Smooth muscle cell (in vitro differentiated cells): ENCODE measurements at regions not wholly inside any gene's neighbourhood (a gene's known extent, or its start where the extent isn't known, plus 50 kb on each side); places are given as distances from the start of the nearest gene placed in this dataset.

Experiments
- DNase-seq: peaks from one replicate; lab custom pipeline; 2025; ENCODE audit not compliant: unreplicated experiment; lab: John Stamatoyannopoulos, UW
- H2AFZ ChIP-seq: fragments of 200-600 bp; sonication (generic); 2 replicates; pipeline ENCODE4 v1.6.0; 2016; ENCODE audit warnings: antibody characterized with exemption, low read depth, mild to moderate bottlenecking
- H3F3A ChIP-seq: fragments of 200-600 bp; sonication (generic); 2 replicates; pipeline ENCODE4 v1.6.0; 2017; ENCODE audit warnings: antibody characterized with exemption, low read depth
- H3K27ac ChIP-seq: fragments of 200-600 bp; sonication (generic); 2 replicates; pipeline ENCODE4 v1.5.1; 2016; ENCODE audit warnings: low read depth, mild to moderate bottlenecking
- H3K27me3 ChIP-seq: fragments of 200-600 bp; sonication (generic); 2 replicates; pipeline ENCODE4 v1.6.1; 2016; ENCODE audit warnings: low read depth, mild to moderate bottlenecking
- H3K36me3 ChIP-seq: fragments of 200-600 bp; sonication (generic); 2 replicates; pipeline ENCODE4 v1.5.1; 2016; ENCODE audit warnings: low read depth
- H3K4me1 ChIP-seq: fragments of 200-600 bp; sonication (generic); 2 replicates; pipeline ENCODE4 v1.5.1; 2016; ENCODE audit warnings: low read depth
- H3K4me2 ChIP-seq: fragments of 200-600 bp; sonication (generic); 2 replicates; pipeline ENCODE4 v1.6.0; 2016; ENCODE audit warnings: mild to moderate bottlenecking
- H3K4me3 ChIP-seq: fragments of 200-600 bp; sonication (generic); 2 replicates; pipeline ENCODE4 v1.5.1; 2016; ENCODE audit warnings: mild to moderate bottlenecking
- H3K79me2 ChIP-seq: fragments of 200-600 bp; sonication (generic); 2 replicates; pipeline ENCODE4 v1.6.0; 2016; ENCODE audit warnings: low read depth, mild to moderate bottlenecking
- H3K9ac ChIP-seq: fragments of 200-600 bp; sonication (generic); 2 replicates; pipeline ENCODE4 v1.6.0; 2016; ENCODE audit warnings: low read depth
- H3K9me3 ChIP-seq: fragments of 200-600 bp; sonication (generic); replicated peaks from 2 replicates; pipeline ENCODE4 v1.5.1; 2016; ENCODE audit warnings: low read depth
- H4K20me1 ChIP-seq: fragments of 200-600 bp; sonication (generic); 2 replicates; pipeline ENCODE4 v1.6.0; 2016; ENCODE audit warnings: low read depth
- WGBS: methylation state at CpG from one replicate; pipeline ENCODE4 v1.1.7; 2016; ENCODE audit warnings: low lambda C conversion rate; 5-methylcytosine and 5-hydroxymethylcytosine counted together
- TF ChIP-seq, protein P1 (sequence below): fragments of 200-600 bp; sonication (generic); IDR thresholded peaks from 2 replicates; pipeline ENCODE4 v1.5.1; 2017; ENCODE audit warnings: borderline replicate concordance, mild to moderate bottlenecking, antibody characterized with exemption; ENCODE audit not compliant: insufficient read depth, poor library complexity, severe bottlenecking

DNA sequence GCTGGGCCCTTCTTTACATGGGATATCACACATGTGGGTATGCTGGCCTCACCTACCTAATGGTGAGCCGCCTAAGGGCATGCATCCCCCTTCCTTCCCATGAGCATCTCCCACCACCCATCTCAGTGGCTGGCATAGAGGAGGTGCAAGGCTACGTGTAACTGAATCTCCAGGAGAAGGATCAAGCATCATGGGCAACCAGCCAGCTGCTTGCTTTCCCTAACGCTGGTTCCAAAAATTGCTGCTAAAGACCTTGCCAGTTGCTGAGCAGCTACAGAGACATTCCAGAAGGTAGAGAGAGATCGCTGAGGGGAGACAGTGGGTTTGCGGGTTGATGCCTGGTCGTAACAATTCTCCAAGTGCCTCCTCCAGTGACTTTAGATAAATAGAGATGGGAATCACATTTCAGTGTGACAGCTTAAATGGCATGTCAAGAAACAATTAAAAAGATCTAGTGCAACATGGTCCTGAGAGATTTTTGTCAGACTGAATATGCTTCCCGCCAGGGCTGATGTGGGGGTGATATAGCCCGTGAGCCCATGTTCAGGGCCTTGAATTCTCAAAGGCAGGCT, 378.4 kb upstream of the CDH5 start:
- DNase-seq = no peak
- H2AFZ ChIP-seq = no peak overlapping the region
- no peak overlapping the region for H3K27ac ChIP-seq
- H3K4me2 ChIP-seq = no peak overlapping the region
- no peak overlapping the region for H3K9ac ChIP-seq
- no peaks in the 10 kb centered on the region for H4K20me1 ChIP-seq
- no peaks in the 10 kb centered on the region for H3K36me3 ChIP-seq
- no peaks in the 10 kb centered on the region for H3K4me1 ChIP-seq
- TF ChIP-seq, protein P1, sequence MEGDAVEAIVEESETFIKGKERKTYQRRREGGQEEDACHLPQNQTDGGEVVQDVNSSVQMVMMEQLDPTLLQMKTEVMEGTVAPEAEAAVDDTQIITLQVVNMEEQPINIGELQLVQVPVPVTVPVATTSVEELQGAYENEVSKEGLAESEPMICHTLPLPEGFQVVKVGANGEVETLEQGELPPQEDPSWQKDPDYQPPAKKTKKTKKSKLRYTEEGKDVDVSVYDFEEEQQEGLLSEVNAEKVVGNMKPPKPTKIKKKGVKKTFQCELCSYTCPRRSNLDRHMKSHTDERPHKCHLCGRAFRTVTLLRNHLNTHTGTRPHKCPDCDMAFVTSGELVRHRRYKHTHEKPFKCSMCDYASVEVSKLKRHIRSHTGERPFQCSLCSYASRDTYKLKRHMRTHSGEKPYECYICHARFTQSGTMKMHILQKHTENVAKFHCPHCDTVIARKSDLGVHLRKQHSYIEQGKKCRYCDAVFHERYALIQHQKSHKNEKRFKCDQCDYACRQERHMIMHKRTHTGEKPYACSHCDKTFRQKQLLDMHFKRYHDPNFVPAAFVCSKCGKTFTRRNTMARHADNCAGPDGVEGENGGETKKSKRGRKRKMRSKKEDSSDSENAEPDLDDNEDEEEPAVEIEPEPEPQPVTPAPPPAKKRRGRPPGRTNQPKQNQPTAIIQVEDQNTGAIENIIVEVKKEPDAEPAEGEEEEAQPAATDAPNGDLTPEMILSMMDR = no peak
- WGBS = 89% methylated on average over 8 of the region's 8 CpGs
- no peaks in the 10 kb centered on the region for H3K9me3 ChIP-seq
- no peak overlapping the region for H3K4me3 ChIP-seq
- H3K79me2 ChIP-seq = no peaks in the 10 kb centered on the region
- H3K27me3 ChIP-seq = no peaks in the 10 kb centered on the region
- H3F3A ChIP-seq = no peaks in the 10 kb centered on the region

DNA sequence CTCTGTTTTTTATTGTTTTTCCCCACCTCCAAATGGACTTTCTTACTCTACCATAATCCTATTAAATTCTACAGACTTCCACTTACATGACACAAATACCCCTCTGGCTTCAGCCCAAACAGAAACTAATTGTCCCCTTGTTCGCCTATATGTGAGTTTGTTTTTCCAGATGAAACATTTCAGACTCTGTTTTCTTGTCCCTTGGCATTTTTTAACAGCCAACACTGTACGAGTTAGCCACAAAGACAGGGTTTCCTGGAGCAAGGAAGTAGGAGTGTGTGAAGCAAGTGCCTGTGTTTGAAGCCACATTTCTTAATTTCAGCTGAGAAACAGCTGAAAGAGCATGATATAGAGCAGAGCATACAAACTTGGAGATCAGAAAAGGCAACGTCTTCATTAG, 382.2 kb upstream of the CDH5 start:
- no peak overlapping the region for H3K4me3 ChIP-seq
- TF ChIP-seq, protein P1 = no peak
- H3K9me3 ChIP-seq = no peaks in the 10 kb centered on the region
- H2AFZ ChIP-seq = no peak overlapping the region
- no peak for DNase-seq
- no peaks in the 10 kb centered on the region for H4K20me1 ChIP-seq
- no peaks in the 10 kb centered on the region for H3K4me1 ChIP-seq
- no peaks in the 10 kb centered on the region for H3K27me3 ChIP-seq
- no peak overlapping the region for H3K9ac ChIP-seq
- no peaks in the 10 kb centered on the region for H3K36me3 ChIP-seq
- H3K4me2 ChIP-seq = no peak overlapping the region
- WGBS = 38% methylated on average over 3 of the region's 3 CpGs
- H3F3A ChIP-seq = no peaks in the 10 kb centered on the region
- no peak overlapping the region for H3K27ac ChIP-seq
- no peaks in the 10 kb centered on the region for H3K79me2 ChIP-seq

DNA sequence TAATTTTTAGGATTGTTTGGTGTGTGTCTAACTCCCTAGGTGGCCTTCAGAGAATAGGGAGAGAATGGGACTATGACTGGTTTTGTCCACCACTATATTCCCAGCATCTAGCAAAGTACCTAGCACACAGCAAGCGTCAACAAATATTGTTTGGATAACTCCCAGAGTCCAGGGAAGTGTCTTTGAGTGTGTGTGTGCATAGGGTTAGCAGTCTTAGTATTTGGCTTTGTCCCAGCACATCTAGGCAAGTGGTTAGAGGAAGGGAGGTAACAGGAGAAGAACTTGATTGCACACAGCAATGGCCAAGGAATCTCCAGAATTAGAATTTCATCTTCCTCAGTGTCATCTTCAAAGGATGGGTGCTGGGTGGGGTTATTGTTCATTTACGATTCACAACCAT, 385.4 kb upstream of the CDH5 start:
- TF ChIP-seq, protein P1 = no peak
- WGBS = 67% methylated on average over 2 of the region's 2 CpGs
- Histone ChIP-seq H2AFZ (no peak overlapping the region), H3K9ac (no peak overlapping the region), H3K4me3 (no peak overlapping the region), H3F3A (no peaks in the 10 kb centered on the region), H3K27me3 (no peaks in the 10 kb centered on the region), H3K4me2 (no peak overlapping the region), H3K4me1 (no peaks in the 10 kb centered on the region), H3K79me2 (no peaks in the 10 kb centered on the region), H3K9me3 (no peaks in the 10 kb centered on the region), H3K36me3 (no peaks in the 10 kb centered on the region), H4K20me1 (no peaks in the 10 kb centered on the region), H3K27ac (no peak overlapping the region)
- no peak for DNase-seq

DNA sequence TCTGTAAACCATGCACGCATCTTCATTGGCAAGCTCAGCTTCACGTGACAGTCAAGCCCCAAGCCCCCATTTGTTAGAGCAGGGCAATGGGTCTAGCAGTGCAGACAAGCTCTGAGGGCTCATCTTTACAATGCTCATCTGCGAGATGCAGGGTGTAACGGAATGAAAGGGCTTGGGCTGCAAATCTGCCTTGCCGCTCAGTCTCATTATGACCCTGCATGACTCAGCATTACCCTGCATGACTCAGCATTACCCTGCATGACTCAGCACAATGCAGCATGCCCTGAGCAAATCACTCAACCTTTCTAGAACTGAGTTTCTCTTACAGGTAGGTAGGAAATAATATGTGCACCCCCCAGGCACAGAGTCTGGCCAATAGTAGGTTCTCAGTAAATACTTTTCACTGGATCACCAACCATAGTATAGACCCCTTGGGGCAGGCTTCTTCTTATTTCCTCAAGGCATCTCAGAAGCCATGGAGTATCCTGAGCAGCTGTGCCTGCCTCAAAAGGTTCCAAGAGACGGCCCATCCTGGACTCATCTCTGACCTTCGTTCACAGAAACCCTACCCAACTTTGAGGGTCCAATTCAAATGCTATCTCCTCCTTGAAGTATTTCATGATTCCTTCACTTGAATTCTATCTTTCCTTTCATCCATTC, 391.3 kb upstream of the CDH5 start:
- TF ChIP-seq, protein P1 = no peak
- no peaks in the 10 kb centered on the region for H3K4me1 ChIP-seq
- no peak overlapping the region for H2AFZ ChIP-seq
- H3K27me3 ChIP-seq = no peaks in the 10 kb centered on the region
- H3K79me2 ChIP-seq = no peaks in the 10 kb centered on the region
- DNase-seq = no peak
- no peaks in the 10 kb centered on the region for H3K9me3 ChIP-seq
- no peaks in the 10 kb centered on the region for H3K36me3 ChIP-seq
- no peaks in the 10 kb centered on the region for H3F3A ChIP-seq
- no peak overlapping the region for H3K27ac ChIP-seq
- WGBS = 71% methylated on average over 7 of the region's 7 CpGs
- no peak overlapping the region for H3K9ac ChIP-seq
- H3K4me3 ChIP-seq = no peak overlapping the region
- no peak overlapping the region for H3K4me2 ChIP-seq
- H4K20me1 ChIP-seq = no peaks in the 10 kb centered on the region
